GM18519 (cell line): ENCODE measurements at regions not wholly inside any gene's neighbourhood (a gene's known extent, or its start where the extent isn't known, plus 50 kb on each side); places are given as distances from the start of the nearest gene placed in this dataset.

Source experiments
- ATAC-seq: cut with Tn5 transposase; IDR thresholded peaks from one replicate; pipeline ENCODE4 v1.9.1; 2021; ENCODE audit warnings: mild to moderate bottlenecking, moderate library complexity; ENCODE audit not compliant: unreplicated experiment, low FRiP score

DNA sequence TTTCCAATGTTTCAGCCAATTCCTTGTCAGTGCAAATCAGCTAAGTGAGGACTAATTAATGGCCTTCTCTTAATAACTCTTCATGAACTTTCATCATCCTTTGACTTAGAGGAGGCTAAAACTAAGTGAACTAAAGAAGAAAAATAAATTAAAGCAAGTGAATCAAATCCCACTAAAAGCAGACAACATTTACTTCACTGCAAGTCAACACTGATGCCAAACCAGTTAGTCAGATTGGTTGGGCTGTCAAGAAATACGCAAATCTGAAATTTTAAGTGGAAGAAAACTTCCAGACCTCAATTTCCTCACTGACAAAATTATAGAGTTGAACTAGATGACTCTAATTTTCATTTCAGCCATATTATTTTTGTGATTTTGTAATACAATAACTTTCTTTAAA, 137.2 kb upstream of the PRLR start:
- ATAC-seq, result no peak

- no peak for ATAC-seq
These were observed 135.5 kb upstream of the PRLR start for GRCh38 chr5:35365758-35366157.

GRCh38 chr5:35364350-35364749, 134.1 kb upstream of the PRLR start:
- ATAC-seq, result no peak

GRCh38 chr5:35363387-35363965, 133.2 kb upstream of the PRLR start:
- ATAC-seq, result no peak

GRCh38 chr5:35362772-35363171, 132.5 kb upstream of the PRLR start:
- ATAC-seq, result no peak

GRCh38 chr5:35360671-35361070, 130.4 kb upstream of the PRLR start:
- ATAC-seq, result no peak

- ATAC-seq, result no peak
These were observed 129.6 kb upstream of the PRLR start for GRCh38 chr5:35359859-35360258.

DNA sequence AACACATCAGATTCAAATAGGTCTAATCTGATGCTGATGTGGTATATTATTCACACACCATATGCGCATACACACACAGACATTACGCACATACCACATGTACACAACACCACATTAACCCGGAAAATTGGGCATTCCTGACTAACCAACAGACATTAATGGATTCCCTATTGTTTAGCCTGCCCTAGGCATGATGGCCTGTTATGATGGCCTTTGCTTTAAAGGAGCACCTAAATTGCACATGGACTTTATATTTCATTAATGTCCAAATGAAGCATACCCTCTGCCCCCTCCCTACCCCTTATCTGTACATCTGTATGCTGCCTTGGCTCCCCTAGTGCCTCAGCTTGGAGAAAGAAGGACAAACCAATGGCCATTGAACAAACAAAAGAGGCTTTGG, 127.7 kb upstream of the PRLR start:
- no peak for ATAC-seq

- no peak for ATAC-seq
These were observed 126.4 kb upstream of the PRLR start for GRCh38 chr5:35356725-35357124.

DNA sequence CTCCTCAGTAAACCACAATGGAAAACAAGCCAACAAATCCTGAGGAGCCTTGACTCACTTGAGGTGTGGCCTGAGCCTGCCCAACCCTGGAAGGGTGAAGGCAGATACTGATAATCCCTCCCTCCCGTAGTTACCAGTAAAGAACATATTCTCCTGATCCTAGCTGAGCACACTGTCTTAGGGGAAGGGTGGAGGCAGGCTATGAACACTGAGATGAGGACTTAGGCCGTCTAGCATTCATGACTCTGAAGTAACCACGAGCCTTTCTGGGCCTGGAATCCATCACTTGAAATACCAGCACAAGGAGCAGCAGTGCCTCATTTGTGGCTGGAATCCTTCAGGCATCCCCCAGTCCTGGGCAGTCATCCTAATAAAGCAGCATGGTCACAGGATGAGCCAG, 124.5 kb upstream of the PRLR start:
- ATAC-seq, result no peak

DNA sequence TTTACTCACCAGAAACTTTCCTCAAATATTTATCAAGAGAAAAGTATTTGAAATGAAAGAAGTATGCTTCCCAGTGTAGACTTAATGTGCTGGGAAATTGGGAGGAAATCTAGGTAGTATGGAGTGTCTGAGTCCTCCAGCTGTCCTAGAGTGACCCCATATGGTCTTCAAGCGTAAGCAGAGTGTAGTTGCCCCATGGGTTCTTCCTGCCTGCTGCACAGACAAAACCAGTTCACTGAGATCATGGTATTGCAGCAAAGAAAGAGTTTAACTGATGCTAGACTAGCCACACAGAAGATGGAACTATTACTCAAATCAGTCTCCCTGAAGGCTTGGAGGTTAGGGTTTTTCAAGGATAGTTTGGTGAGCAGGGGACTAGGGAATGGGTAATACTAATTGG, 114.9 kb upstream of the PRLR start:
- ATAC-seq, result no peak

DNA sequence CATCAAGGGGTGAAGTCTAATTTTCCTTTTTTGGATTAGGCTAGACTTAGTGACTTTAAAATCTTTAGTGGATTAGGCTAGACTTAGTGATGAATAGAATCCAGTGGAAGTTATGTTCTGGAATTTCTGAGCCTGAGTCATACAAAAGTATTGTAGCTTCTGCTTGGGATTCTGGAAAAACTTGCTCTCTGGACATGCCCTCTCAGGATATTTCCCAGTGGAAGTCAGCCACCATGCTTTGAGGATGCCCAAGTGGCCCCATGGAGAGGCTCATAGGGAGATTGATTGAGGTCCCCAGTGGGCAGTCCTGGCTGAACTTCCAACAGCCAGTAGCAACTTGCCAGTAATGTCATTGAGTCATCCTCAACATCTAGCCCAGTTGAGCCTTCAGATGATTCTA, 112.4 kb upstream of the PRLR start:
- no peak for ATAC-seq

- ATAC-seq, result no peak
These were observed 110.9 kb upstream of the PRLR start for GRCh38 chr5:35341189-35341588.

DNA sequence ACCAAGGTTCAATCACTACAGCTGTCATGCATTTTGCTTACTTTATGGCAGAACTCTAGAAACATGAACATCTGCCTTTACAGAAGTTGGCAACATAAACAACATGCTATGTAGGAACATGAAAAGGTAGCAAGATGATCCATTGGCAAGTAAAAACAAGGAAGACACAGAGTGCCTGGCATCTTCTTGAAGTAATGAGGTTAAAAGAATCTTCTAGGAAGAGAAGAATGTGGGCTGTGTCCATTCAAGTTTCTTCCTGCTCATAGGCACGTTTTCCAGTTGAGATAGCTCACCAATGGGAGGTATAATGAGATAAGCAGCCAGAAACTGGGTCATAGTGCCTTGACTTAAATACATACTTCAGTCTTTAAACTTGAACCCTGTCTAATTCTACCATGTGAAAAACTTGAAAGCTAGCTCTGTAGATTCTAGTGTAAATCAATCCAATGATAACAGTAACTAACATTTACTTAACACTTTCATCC, 109.4 kb upstream of the PRLR start:
- ATAC-seq, result no peak

DNA sequence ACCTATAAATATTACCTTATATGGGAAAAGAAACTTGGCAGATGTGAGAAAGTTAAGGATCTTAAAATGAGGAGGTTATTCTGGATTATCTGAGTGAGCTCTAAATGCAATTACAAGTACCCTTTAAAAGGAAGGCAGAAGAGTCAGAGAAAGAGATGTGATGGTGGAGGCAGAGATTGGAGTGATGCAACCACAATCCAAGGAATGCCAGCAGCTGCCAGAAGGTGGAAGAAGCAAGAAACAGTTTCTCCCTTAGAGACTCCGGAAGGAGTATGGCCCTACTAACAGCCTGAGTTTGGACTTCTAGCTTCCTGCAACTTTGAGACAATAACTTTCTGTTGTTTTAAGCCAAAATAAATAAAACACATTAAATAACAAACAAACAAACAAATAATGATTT, 108.7 kb upstream of the PRLR start:
- no peak for ATAC-seq

GRCh38 chr5:35338157-35338453, 107.8 kb upstream of the PRLR start:
- no peak for ATAC-seq

- no peak for ATAC-seq
These were observed 107.3 kb upstream of the PRLR start for GRCh38 chr5:35337340-35338156.

DNA sequence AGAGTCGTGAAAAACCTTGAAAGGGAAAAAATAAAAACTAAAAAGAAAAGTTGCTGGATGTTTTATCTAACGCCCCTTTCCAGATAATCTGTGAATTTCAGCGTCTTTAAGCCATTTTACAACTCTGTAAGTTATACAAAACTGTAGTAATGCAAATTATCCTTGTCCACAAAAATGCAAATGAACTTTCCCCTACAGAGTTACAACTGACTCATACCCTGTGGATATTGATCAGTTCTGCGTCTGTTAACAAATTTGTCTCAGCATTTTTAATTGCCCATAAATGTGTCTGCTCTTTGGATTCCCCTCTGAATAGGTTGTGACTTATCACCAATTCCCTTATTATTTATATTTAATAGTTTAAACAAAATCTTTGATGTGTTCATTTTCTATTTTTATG, 105.9 kb upstream of the PRLR start:
- no peak for ATAC-seq

GRCh38 chr5:35335752-35336151, 105.5 kb upstream of the PRLR start:
- no peak for ATAC-seq

DNA sequence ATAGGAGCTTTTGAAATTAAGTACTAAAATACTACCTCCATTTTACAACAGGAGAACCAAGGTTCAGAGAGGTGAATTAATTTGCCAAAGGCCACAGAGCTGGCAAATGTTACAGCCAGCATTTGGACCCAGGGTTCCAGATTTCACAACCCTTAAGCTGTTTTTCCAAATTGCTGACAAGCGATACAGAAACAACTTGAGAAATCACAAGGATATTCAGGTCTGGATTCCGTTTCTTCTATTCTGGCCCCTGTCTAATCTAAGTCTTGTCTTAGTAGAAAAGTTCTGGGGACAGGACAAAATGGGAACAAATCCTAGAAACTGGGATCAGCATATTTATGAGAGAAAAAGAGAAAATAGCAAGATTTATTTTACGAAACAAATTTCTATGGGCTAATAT, 103.1 kb upstream of the PRLR start:
- ATAC-seq, result no peak

DNA sequence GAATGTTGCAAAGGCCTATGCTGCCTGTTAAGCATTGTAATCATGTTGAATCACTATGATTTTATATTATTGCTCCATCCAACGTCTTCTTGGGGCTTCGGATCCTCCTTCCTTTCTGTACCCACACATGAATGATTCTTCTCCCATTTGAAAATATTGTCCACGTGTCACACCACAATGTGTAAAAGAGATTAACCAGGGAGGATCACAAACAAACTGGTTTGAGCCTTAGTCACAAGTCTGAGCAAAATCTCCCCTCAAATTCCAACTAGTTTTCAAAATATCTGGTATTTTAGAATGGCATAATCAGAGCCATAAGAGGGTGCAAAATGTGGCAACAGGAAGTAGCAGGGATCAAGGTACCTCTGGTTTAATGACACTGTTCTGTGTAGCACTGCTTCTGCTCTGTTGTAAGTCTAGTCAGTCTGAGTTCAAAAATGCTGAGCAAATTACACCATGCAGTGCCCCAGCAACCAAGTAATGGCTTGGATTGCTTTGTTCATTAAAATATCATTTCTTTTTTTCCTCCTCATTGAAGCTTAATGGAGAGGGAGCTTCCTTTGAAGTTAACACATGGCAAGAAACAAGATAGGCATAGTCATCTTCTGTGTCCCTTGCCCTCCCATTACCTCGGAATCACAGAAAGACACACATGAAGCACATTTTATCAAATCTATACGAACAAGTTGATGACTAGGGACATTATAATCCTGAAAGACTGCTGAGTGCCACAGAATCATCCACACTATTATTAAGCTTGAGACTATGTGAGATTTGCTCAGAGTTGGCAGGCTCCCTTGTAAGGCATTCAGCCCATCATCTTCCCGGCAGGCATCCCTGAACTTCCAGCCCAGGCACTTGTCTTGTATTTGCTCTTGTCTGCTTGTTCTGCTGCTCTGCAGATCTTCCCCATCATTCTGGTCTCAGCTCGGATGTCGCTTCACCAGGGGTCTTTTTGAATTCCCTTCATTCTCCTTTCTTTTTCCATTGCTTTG, 102.0 kb upstream of the PRLR start:
- ATAC-seq, result no peak
